Upper lobe of left lung (tissue), 6 donors: ENCODE measurements at regions not wholly inside any gene's neighbourhood (a gene's known extent, or its start where the extent isn't known, plus 50 kb on each side); places are given as distances from the start of the nearest gene placed in this dataset.

Experiments
- ATAC-seq, 2 donors: fragments of 200-7000 bp; cut with Tn5 transposase; one replicate each; pipeline ENCODE4 v1.9.1; 2022; ENCODE audit warnings: mild to moderate bottlenecking in 2 of 2, moderate library complexity in 2 of 2; ENCODE audit not compliant: low FRiP score in 2 of 2
- DNase-seq, 2 donors: peaks; one replicate each; pipeline ENCODE4 v3.0.0-alpha.2; 2019 to 2020
- H3K27ac ChIP-seq, 4 donors: fragments of 200-600 bp; sonication (generic); one replicate each; pipeline ENCODE4 v1.5.1; 2016 to 2019
- H3K27me3 ChIP-seq, 4 donors: fragments of 200-600 bp; sonication (generic); one replicate each; pipeline ENCODE4 v1.5.1; 2017 to 2019
- H3K36me3 ChIP-seq, 4 donors: fragments of 200-600 bp; sonication (generic); one replicate each; pipeline ENCODE4 v1.5.1; 2016 to 2019
- H3K4me1 ChIP-seq, 4 donors: fragments of 200-600 bp; sonication (generic); one replicate each; pipeline ENCODE4 v1.5.1; 2018 to 2019
- H3K4me3 ChIP-seq, 4 donors: fragments of 200-600 bp; sonication (generic); one replicate each; pipeline ENCODE4 v1.5.1; 2017 to 2019; ENCODE audit warnings: mild to moderate bottlenecking in 2 of 4, moderate library complexity in 1 of 4
- H3K9me3 ChIP-seq, 4 donors: fragments of 200-600 bp; sonication (generic); one replicate each; pipeline ENCODE4 v1.5.1; 2018 to 2019
- EP300 ChIP-seq, 4 donors: sonication (generic); formaldehyde crosslinking; IDR thresholded peaks; one replicate each; pipeline ENCODE4 v1.5.1; 2017; ENCODE audit warnings: antibody characterized with exemption in 4 of 4, control low read depth in 2 of 4
- POLR2A ChIP-seq, 4 donors: fragments of 450-650 bp; IDR thresholded peaks; one replicate each; pipeline ENCODE4 v1.5.1; 2016 to 2017; ENCODE audit warnings: antibody characterized with exemption in 4 of 4, mild to moderate bottlenecking in 2 of 4
- POLR2AphosphoS5 ChIP-seq, 2 donors: sonication (generic); formaldehyde crosslinking; IDR thresholded peaks; one replicate each; pipeline ENCODE4 v1.5.1; 2017; ENCODE audit warnings: antibody characterized with exemption in 2 of 2
- WGBS, 2 donors: methylation state at CpG; one replicate each; pipeline ENCODE4 v1.1.5; 2017 to 2018; 5-methylcytosine and 5-hydroxymethylcytosine counted together
- TF ChIP-seq, protein P1 (sequence below), 6 experiments: fragments of 450-650 bp in 4 of 6; fragments of 200-600 bp in 2 of 6; sonication (generic) in 2 of 6; IDR thresholded peaks; one replicate each; pipeline ENCODE4 v1.5.1; 2016 to 2019; ENCODE audit warnings: antibody characterized with exemption in 6 of 6
- donor health status: DM: no; HTN: no; CAD: no; lungs with moderate emphysema.
- donor health status: DM: no; HTN: yes; CAD: no; lungs with severe emphysema.

DNA sequence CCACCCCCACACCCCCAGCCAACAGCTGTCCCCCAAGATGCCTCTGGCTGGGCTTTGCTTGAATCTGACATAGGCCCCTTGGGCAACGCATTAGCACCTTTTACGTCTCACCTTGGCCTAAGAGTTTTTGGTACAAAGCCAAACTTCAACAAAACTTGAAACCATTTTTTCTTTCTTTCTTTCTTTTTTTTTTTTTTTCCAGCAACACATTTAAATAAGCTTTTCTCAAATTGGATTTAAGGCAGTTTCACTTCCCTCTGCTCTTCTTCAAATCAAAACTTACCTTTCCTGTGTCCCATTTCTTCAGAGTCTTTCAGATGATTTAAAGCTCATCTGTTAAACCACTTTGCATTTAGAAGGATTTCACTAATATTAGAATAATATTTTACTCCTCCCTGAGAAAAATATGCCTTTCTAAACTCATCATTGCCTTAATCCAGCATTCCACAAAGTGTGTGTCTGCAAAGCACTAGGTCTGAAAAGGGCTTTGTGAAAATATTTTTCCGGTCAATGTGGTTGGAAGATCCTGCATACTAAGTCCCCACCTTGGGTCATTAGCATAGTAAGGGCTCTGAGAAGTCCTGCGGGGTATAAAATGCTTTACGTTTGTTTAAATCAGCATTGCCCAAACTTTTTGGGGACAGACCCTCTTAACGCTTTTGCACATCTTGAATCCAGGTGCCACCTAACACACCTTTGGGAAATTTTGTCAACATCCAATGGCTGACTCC lies 217.0 kb downstream of the TLE3 start:
- Histone ChIP-seq H3K9me3 (no peaks in the 10 kb centered on the region), H3K27ac (no peak overlapping the region), H3K36me3 (no peaks in the 10 kb centered on the region), H3K4me1 (no peaks in the 10 kb centered on the region), H3K27me3 (no peaks in the 10 kb centered on the region), H3K4me3 (no peak overlapping the region)
- ATAC-seq (no peak), DNase-seq (no peak)
- TF ChIP-seq EP300 (IDR thresholded peaks at IDR 0.05) (no peak), POLR2A (IDR thresholded peaks at IDR 0.05) (no peak), POLR2AphosphoS5 (IDR thresholded peaks at IDR 0.05) (no peak)
- TF ChIP-seq, protein P1, sequence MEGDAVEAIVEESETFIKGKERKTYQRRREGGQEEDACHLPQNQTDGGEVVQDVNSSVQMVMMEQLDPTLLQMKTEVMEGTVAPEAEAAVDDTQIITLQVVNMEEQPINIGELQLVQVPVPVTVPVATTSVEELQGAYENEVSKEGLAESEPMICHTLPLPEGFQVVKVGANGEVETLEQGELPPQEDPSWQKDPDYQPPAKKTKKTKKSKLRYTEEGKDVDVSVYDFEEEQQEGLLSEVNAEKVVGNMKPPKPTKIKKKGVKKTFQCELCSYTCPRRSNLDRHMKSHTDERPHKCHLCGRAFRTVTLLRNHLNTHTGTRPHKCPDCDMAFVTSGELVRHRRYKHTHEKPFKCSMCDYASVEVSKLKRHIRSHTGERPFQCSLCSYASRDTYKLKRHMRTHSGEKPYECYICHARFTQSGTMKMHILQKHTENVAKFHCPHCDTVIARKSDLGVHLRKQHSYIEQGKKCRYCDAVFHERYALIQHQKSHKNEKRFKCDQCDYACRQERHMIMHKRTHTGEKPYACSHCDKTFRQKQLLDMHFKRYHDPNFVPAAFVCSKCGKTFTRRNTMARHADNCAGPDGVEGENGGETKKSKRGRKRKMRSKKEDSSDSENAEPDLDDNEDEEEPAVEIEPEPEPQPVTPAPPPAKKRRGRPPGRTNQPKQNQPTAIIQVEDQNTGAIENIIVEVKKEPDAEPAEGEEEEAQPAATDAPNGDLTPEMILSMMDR (IDR thresholded peaks at IDR 0.05) = no peak
- 86 to 92% methylated on average over 6 of the region's 6 CpGs for WGBS, 2 donors

DNA sequence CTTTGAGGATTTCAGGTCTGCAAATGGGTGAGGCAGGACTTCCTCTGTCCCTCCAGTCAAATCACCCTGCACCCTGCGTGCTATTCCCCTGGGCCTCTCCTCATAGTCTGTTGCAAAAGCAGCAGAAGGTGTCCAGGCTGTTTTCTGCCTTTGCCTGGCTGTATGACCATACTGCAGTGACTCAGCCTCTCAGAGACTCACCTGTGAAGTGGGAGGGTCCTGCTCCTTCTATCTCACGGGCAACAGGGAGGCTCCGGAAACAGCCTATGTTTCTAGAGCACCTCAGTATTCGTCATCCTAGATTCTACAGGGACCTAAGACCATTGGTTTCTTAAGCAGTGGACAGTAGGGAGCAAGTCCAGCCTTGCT lies 216.4 kb downstream of the TLE3 start:
- Histone ChIP-seq H3K9me3 (no peaks in the 10 kb centered on the region), H3K4me3 (no peak overlapping the region), H3K36me3 (no peaks in the 10 kb centered on the region), H3K4me1 (no peaks in the 10 kb centered on the region), H3K27ac (no peak overlapping the region), H3K27me3 (no peaks in the 10 kb centered on the region)
- TF ChIP-seq POLR2A (IDR thresholded peaks at IDR 0.05) (no peak), EP300 (IDR thresholded peaks at IDR 0.05) (no peak), POLR2AphosphoS5 (IDR thresholded peaks at IDR 0.05) (no peak)
- TF ChIP-seq, protein P1 (IDR thresholded peaks at IDR 0.05) = no peak
- ATAC-seq (no peak), DNase-seq (no peak)
- 83 to 93% methylated on average over 3 to 4 of the region's 4 CpGs for WGBS, 2 donors

DNA sequence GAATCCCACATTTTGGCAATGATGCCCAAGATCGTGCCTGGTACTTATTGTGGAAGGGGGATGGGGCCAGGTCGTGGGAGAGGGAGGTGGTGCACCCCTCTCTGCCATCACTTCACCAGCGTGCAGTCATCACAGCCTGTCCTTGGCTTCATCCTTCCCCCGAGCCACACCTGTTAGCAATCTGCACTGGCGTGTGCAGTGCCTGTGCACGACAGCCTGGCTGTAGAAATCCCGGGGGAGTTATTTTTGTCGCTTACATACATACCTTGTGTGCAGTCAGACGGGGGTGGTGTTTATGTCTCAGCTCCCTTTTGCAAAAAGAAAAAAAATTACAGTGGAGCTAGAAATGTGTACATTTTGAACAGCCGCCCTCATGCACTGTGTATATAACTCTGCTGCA lies 216.0 kb downstream of the TLE3 start:
- Histone ChIP-seq H3K4me3 (no peak overlapping the region), H3K4me1 (no peaks in the 10 kb centered on the region), H3K9me3 (no peaks in the 10 kb centered on the region), H3K27me3 (no peaks in the 10 kb centered on the region), H3K36me3 (no peaks in the 10 kb centered on the region), H3K27ac (no peak overlapping the region)
- TF ChIP-seq POLR2A (IDR thresholded peaks at IDR 0.05) = no peak
- TF ChIP-seq POLR2AphosphoS5 (IDR thresholded peaks at IDR 0.05) = no peak
- TF ChIP-seq, protein P1 (IDR thresholded peaks at IDR 0.05) = no peak
- TF ChIP-seq EP300 (IDR thresholded peaks at IDR 0.05) = no peak
- DNase-seq (no peak), ATAC-seq (no peak)
- 64 to 70% methylated on average over 9 to 10 of the region's 10 CpGs for WGBS, 2 donors

DNA sequence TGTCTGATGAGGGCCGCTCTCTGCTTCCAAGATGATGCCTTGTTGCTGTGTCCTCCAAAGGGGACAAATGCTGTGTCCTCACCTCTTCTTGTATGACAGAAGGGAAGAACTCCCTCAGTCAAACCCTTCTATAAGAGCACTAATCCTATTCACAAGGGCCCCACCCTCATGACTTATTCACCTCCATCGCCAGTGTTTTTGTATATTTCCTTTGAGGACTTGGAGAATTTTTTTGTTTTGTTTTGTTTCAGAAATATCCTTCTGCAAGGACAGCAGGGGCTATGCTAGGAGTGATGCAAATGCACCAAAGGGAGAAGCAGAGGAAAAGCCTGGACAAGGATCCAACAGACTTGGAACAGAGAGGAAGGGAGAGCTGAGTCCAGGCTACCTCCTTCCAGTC lies 214.4 kb downstream of the TLE3 start:
- DNase-seq (no peak), ATAC-seq (no peak)
- Histone ChIP-seq H3K27ac (no peak overlapping the region), H3K4me3 (no peak overlapping the region), H3K27me3 (no peaks in the 10 kb centered on the region), H3K4me1 (no peaks in the 10 kb centered on the region), H3K36me3 (no peaks in the 10 kb centered on the region), H3K9me3 (no peaks in the 10 kb centered on the region)
- TF ChIP-seq EP300 (IDR thresholded peaks at IDR 0.05) (no peak), POLR2A (IDR thresholded peaks at IDR 0.05) (no peak), POLR2AphosphoS5 (IDR thresholded peaks at IDR 0.05) (no peak)
- TF ChIP-seq, protein P1 (IDR thresholded peaks at IDR 0.05) = no peak
- 90 to 94% methylated on average over 2 of the region's 2 CpGs for WGBS, 2 donors
